ENCODE measurements at regions not wholly inside any gene's neighbourhood (a gene's known extent, or its start where the extent isn't known, plus 50 kb on each side); places are given as distances from the start of the nearest gene placed in this dataset.

DNA sequence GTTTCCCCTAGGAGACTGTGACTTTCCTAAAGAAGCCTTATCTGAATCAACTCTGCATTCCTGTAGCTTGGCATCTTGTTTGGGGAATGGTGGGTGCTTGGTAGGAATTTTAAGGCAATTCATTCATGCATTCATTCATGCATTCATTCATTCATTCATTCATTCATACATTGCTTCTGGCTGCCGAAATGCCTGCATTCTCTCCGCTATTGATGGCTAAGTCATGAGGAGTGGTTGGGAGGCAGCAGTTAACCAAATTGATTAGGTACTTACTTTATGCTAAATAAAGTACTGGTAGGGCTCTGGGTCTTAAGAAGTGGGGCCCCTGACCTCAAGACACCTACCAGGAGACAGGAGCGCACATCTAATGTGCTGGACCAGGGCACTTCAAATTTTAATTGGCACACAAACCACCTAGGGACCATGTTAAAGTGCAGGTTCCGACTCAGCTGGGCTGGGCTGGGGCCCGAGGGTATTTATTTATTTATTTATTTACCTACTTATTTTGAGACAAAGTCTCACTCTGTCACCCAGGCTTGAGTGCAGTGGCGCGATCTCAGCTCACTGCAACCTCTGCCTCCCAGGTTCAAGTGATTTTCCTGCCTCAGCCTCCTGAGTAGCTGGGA, 127.6 kb downstream of the ANKRD60 start:
- Mint-ChIP-seq H3K36me3 (ENCODE audit: insufficient read depth in 2 of 2) (no peaks in the 10 kb centered on the region), H3K27me3 (ENCODE audit: low read depth) (peaks cover 51% of the 10 kb centered on the region), H3K9me3 (peaks cover 3 to 5% of the 10 kb centered on the region in 2 donors), H3K4me3 (no peak overlapping the region), H3K27ac (no peak overlapping the region), H3K4me1 (ENCODE audit: low read depth) (peaks cover 11% of the 10 kb centered on the region)
- ATAC-seq (replicated peaks in 1 of 2) (no peak), DNase-seq (no peak)

- Mint-ChIP-seq H3K4me1 (ENCODE audit: low read depth) (peaks cover 11% of the 10 kb centered on the region), H3K27ac (no peak overlapping the region), H3K9me3 (no peaks in the 10 kb centered on the region), H3K4me3 (no peak overlapping the region), H3K36me3 (ENCODE audit: insufficient read depth in 2 of 2) (no peaks in the 10 kb centered on the region), H3K27me3 (ENCODE audit: low read depth) (peaks cover 50% of the 10 kb centered on the region)
- DNase-seq (no peak), ATAC-seq (replicated peaks in 1 of 2) (no peak)
Observed at GRCh38 chr20:58099956-58100730, 128.3 kb downstream of the ANKRD60 start.

GRCh38 chr20:58099291-58099935, 129.0 kb downstream of the ANKRD60 start:
- DNase-seq = no peak
- no peaks in the 10 kb centered on the region for H3K36me3 Mint-ChIP-seq (ENCODE audit: insufficient read depth in 2 of 2)
- peaks cover 11% of the 10 kb centered on the region for H3K4me1 Mint-ChIP-seq (ENCODE audit: low read depth)
- H3K9me3 Mint-ChIP-seq = no peaks in the 10 kb centered on the region
- peaks cover 48% of the 10 kb centered on the region for H3K27me3 Mint-ChIP-seq (ENCODE audit: low read depth)
- ATAC-seq (replicated peaks in 1 of 2) = no peak
- H3K4me3 Mint-ChIP-seq = no peak overlapping the region
- no peak overlapping the region for H3K27ac Mint-ChIP-seq

DNA sequence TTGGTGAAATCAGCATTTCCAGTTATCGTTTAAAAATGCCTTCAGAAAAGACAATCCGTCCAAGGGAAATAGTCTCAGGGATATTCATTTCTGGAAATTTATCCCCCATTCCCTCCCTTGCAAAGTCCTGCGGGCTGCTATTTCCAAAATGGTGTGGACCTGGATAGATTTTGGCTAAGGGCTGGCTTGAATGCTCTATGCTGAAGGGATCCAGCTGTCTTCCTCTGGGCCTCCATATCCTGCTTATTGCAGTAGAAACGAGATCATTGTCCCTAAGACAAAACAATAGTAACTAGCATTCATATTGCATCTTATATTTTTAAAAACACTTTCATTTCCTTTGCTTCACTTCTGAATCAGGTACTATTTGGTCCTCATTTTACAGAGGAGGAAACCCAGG, 129.9 kb downstream of the ANKRD60 start:
- Mint-ChIP-seq H3K4me3 (no peak overlapping the region), H3K27ac (no peak overlapping the region), H3K36me3 (ENCODE audit: insufficient read depth in 2 of 2) (no peaks in the 10 kb centered on the region)

GRCh38 chr20:58097943-58098342, 130.5 kb downstream of the ANKRD60 start:
- no peaks in the 10 kb centered on the region for H3K36me3 Mint-ChIP-seq (ENCODE audit: insufficient read depth in 2 of 2)
- no peak overlapping the region for H3K27ac Mint-ChIP-seq
- peaks cover 48% of the 10 kb centered on the region for H3K27me3 Mint-ChIP-seq (ENCODE audit: low read depth)
- no peaks in the 10 kb centered on the region for H3K9me3 Mint-ChIP-seq
- peaks cover 7% of the 10 kb centered on the region for H3K4me1 Mint-ChIP-seq (ENCODE audit: low read depth)
- ATAC-seq (replicated peaks in 1 of 2) (no peak), DNase-seq (no peak)
- H3K4me3 Mint-ChIP-seq = no peak overlapping the region

More for the DNA sequence above, 129.9 kb downstream of the ANKRD60 start:
- ATAC-seq (replicated peaks in 1 of 2) (no peak), DNase-seq (no peak)
- H3K4me1 Mint-ChIP-seq (ENCODE audit: low read depth) = peaks cover 11% of the 10 kb centered on the region
- peaks cover 48% of the 10 kb centered on the region for H3K27me3 Mint-ChIP-seq (ENCODE audit: low read depth)
- H3K9me3 Mint-ChIP-seq = no peaks in the 10 kb centered on the region

DNA sequence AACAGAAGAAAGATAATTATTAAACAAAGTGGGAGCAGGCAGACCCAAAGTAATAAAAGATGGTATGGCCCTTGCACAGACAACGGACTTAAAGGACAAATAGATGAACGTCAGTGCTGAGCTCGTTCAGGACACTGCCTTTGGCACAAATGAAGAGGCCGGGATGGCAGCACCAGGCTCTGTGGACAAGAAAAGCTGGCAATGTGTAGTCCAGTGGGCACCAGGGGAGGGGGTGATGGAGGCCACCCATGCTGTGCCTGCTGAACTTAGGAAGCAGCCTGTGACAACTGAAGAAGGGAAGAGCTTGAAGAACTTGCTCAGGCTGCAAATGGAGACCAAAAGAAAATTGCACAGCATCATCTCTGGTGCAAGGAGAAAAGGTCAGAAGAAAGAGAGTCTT, 131.0 kb downstream of the ANKRD60 start:
- peaks cover 52% of the 10 kb centered on the region for H3K27me3 Mint-ChIP-seq (ENCODE audit: low read depth)
- no peak overlapping the region for H3K4me3 Mint-ChIP-seq
- H3K4me1 Mint-ChIP-seq (ENCODE audit: low read depth) = peaks cover 2% of the 10 kb centered on the region
- no peaks in the 10 kb centered on the region for H3K9me3 Mint-ChIP-seq
- no peak overlapping the region for H3K27ac Mint-ChIP-seq
- ATAC-seq (replicated peaks in 1 of 2) = no peak
- no peaks in the 10 kb centered on the region for H3K36me3 Mint-ChIP-seq (ENCODE audit: insufficient read depth in 2 of 2)
- no peak for DNase-seq

DNA sequence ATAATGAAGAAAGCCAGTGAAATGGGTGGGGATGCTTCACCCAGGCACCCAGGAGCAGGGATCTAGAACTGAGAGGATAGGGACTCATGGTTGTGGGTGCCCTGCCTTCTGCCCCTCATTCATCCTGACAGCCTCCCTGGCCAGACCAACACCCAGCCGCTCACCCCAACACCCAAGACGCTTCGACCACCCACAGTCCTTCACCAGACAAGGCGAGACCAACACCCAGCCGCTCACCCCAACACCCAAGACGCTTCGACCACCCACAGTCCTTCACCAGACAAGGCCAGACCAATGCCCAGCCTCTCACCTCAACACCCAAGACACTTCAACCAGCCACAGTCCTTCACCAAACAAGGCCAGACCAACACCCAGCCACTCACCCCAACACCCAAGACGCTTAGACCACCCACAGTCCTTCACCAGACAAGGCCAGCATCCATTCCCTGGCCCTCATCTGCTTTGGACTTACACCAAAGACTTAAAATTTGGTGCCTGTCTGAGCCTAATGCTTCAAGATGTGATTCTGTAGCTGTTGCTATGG, 131.5 kb downstream of the ANKRD60 start:
- no peak for DNase-seq
- Mint-ChIP-seq H3K9me3 (no peaks in the 10 kb centered on the region), H3K36me3 (ENCODE audit: insufficient read depth in 2 of 2) (no peaks in the 10 kb centered on the region), H3K4me3 (no peak overlapping the region), H3K4me1 (ENCODE audit: low read depth) (no peaks in the 10 kb centered on the region), H3K27ac (no peak overlapping the region), H3K27me3 (ENCODE audit: low read depth) (peaks cover 57% of the 10 kb centered on the region)
- no peak for ATAC-seq (replicated peaks in 1 of 2)

GRCh38 chr20:58094698-58095097, 133.8 kb downstream of the ANKRD60 start:
- Mint-ChIP-seq H3K9me3 (no peaks in the 10 kb centered on the region), H3K27ac (no peak overlapping the region), H3K27me3 (ENCODE audit: low read depth) (peaks cover 65% of the 10 kb centered on the region), H3K4me1 (ENCODE audit: low read depth) (no peaks in the 10 kb centered on the region), H3K36me3 (ENCODE audit: insufficient read depth in 2 of 2) (no peaks in the 10 kb centered on the region), H3K4me3 (no peak overlapping the region)
- no peak for ATAC-seq (replicated peaks in 1 of 2)
- DNase-seq = no peak

- no peaks in the 10 kb centered on the region for H3K4me1 Mint-ChIP-seq (ENCODE audit: low read depth)
- no peaks in the 10 kb centered on the region for H3K36me3 Mint-ChIP-seq (ENCODE audit: insufficient read depth in 2 of 2)
- no peak overlapping the region for H3K27ac Mint-ChIP-seq
- ATAC-seq (replicated peaks in 1 of 2) (no peak), DNase-seq (no peak)
- H3K27me3 Mint-ChIP-seq (ENCODE audit: low read depth) = peaks cover 59% of the 10 kb centered on the region
- no peak overlapping the region for H3K4me3 Mint-ChIP-seq
- H3K9me3 Mint-ChIP-seq = no peaks in the 10 kb centered on the region
Observed at GRCh38 chr20:58094160-58094559, 134.3 kb downstream of the ANKRD60 start.

GRCh38 chr20:58092871-58093270, 135.6 kb downstream of the ANKRD60 start:
- DNase-seq (no peak), ATAC-seq (replicated peaks in 1 of 2) (no peak)
- no peaks in the 10 kb centered on the region for H3K9me3 Mint-ChIP-seq
- peaks cover 48% of the 10 kb centered on the region for H3K27me3 Mint-ChIP-seq (ENCODE audit: low read depth)
- no peak overlapping the region for H3K27ac Mint-ChIP-seq
- H3K4me3 Mint-ChIP-seq = no peak overlapping the region
- H3K4me1 Mint-ChIP-seq (ENCODE audit: low read depth) = no peaks in the 10 kb centered on the region
- H3K36me3 Mint-ChIP-seq (ENCODE audit: insufficient read depth in 2 of 2) = no peaks in the 10 kb centered on the region

GRCh38 chr20:58092353-58092752, 136.1 kb downstream of the ANKRD60 start:
- peaks cover 43% of the 10 kb centered on the region for H3K27me3 Mint-ChIP-seq (ENCODE audit: low read depth)
- H3K9me3 Mint-ChIP-seq = no peaks in the 10 kb centered on the region
- no peak overlapping the region for H3K4me3 Mint-ChIP-seq
- H3K36me3 Mint-ChIP-seq (ENCODE audit: insufficient read depth in 2 of 2) = no peaks in the 10 kb centered on the region
- DNase-seq (no peak), ATAC-seq (replicated peaks in 1 of 2) (no peak)
- no peaks in the 10 kb centered on the region for H3K4me1 Mint-ChIP-seq (ENCODE audit: low read depth)
- no peak overlapping the region for H3K27ac Mint-ChIP-seq

DNA sequence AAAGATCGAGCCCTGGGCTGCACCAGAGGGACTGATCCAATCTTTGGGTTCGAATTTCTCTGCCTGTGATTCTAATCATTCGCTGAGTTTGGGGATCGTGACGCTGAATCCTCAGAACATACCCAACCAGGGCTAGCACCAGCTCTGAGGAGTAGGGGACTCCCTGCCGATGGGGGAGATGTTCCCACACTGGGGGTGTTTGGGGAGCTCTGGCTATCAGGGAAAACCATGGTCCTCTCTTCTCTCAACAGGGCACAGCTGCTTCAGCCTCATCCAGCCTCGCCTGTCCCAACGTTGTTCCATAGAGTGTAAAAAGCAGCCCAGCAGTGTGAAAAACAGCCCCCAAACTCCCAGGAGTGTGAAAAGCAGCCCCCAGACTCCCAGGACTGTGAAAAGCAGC, 136.6 kb downstream of the ANKRD60 start:
- Mint-ChIP-seq H3K36me3 (ENCODE audit: insufficient read depth in 2 of 2) (no peaks in the 10 kb centered on the region), H3K27me3 (ENCODE audit: low read depth) (peaks cover 38% of the 10 kb centered on the region), H3K4me1 (ENCODE audit: low read depth) (no peaks in the 10 kb centered on the region), H3K4me3 (no peak overlapping the region), H3K27ac (no peak overlapping the region), H3K9me3 (no peaks in the 10 kb centered on the region)
- ATAC-seq (replicated peaks in 1 of 2) (no peak), DNase-seq (no peak)

- DNase-seq (no peak), ATAC-seq (replicated peaks in 1 of 2) (no peak)
- peaks cover 27% of the 10 kb centered on the region for H3K27me3 Mint-ChIP-seq (ENCODE audit: low read depth)
- no peak overlapping the region for H3K4me3 Mint-ChIP-seq
- H3K4me1 Mint-ChIP-seq (ENCODE audit: low read depth) = no peaks in the 10 kb centered on the region
- H3K36me3 Mint-ChIP-seq (ENCODE audit: insufficient read depth in 2 of 2) = no peaks in the 10 kb centered on the region
- no peak overlapping the region for H3K27ac Mint-ChIP-seq
- no peaks in the 10 kb centered on the region for H3K9me3 Mint-ChIP-seq
Observed at GRCh38 chr20:58090161-58090560, 138.3 kb downstream of the ANKRD60 start.

Measured in activated T-cell treated with anti-CD3 and anti-CD28 coated beads, Interleukin-2, amount 50 U/mL, for 72 hours (primary cell).